DND-41 (cell line): ENCODE measurements at regions not wholly inside any gene's neighbourhood (a gene's known extent, or its start where the extent isn't known, plus 50 kb on each side); places are given as distances from the start of the nearest gene placed in this dataset.

ENCODE experiments used
- ATAC-seq: fragments of 200-7000 bp; cut with Tn5 transposase; 3 replicates; pipeline ENCODE4 v1.9.1; 2021; ENCODE audit warnings: low read depth; ENCODE audit not compliant: insufficient read depth
- DNase-seq: peaks from one replicate; pipeline ENCODE4 v3.0.0-alpha.2; 2020
- H2AFZ ChIP-seq: 2 replicates; pipeline ENCODE4 v1.6.0; 2012; ENCODE audit warnings: low read depth, low read length
- H3K27ac ChIP-seq: 2 replicates; pipeline ENCODE4 v1.5.1; 2012; ENCODE audit warnings: low read length, inconsistent platforms
- H3K27me3 ChIP-seq: fragments of 200-600 bp; sonication (generic); 2 replicates; pipeline ENCODE4 v1.6.0; 2012; ENCODE audit warnings: low read length, mild to moderate bottlenecking, inconsistent platforms; ENCODE audit not compliant: insufficient read depth, poor library complexity
- H3K36me3 ChIP-seq: 2 replicates; pipeline ENCODE4 v1.5.1; 2012; ENCODE audit warnings: low read length, inconsistent platforms; ENCODE audit not compliant: insufficient read depth
- H3K4me1 ChIP-seq: 2 replicates; pipeline ENCODE4 v1.5.1; 2012; ENCODE audit warnings: mild to moderate bottlenecking, low read length; ENCODE audit not compliant: insufficient read depth
- H3K4me2 ChIP-seq: 2 replicates; pipeline ENCODE4 v1.6.0; 2012; ENCODE audit warnings: mild to moderate bottlenecking, moderate library complexity, low read length, inconsistent platforms; ENCODE audit not compliant: insufficient read depth
- H3K4me3 ChIP-seq, 2 experiments: fragments of 200-600 bp in 1 of 2; shearing (Covaris generic) in 1 of 2; 2 replicates each; pipeline ENCODE4 v1.5.1; 2012 to 2016; ENCODE audit warnings: inconsistent platforms in 2 of 2, low read length in 2 of 2, mild to moderate bottlenecking in 2 of 2, low read depth in 1 of 2, moderate library complexity in 1 of 2
- H3K79me2 ChIP-seq: 2 replicates; pipeline ENCODE4 v1.6.0; 2012; ENCODE audit warnings: low read length, inconsistent platforms; ENCODE audit not compliant: insufficient read depth
- H3K9ac ChIP-seq: 2 replicates; pipeline ENCODE4 v1.6.0; 2012; ENCODE audit warnings: low read depth, mild to moderate bottlenecking, inconsistent platforms, low read length, moderate library complexity
- H3K9me3 ChIP-seq: 2 replicates; pipeline ENCODE4 v1.5.1; 2012; ENCODE audit warnings: low read length, moderate library complexity, mild to moderate bottlenecking, inconsistent platforms; ENCODE audit not compliant: insufficient read depth, severe bottlenecking
- H4K20me1 ChIP-seq: 2 replicates; pipeline ENCODE4 v1.6.0; 2012; ENCODE audit warnings: low read length; ENCODE audit not compliant: insufficient read depth
- EZH2 ChIP-seq: IDR thresholded peaks from 3 replicates; pipeline ENCODE4 v1.6.1; 2012; ENCODE audit warnings: borderline replicate concordance, low read depth, mild to moderate bottlenecking, moderate library complexity, low read length, inconsistent platforms; ENCODE audit not compliant: severe bottlenecking
- TF ChIP-seq, protein P1 (sequence below): IDR thresholded peaks from 2 replicates; pipeline ENCODE4 v1.5.1; 2012; ENCODE audit warnings: borderline replicate concordance, low read length, moderate library complexity, mild to moderate bottlenecking; ENCODE audit not compliant: poor library complexity, severe bottlenecking; ENCODE audit errors: extremely low read depth

DNA sequence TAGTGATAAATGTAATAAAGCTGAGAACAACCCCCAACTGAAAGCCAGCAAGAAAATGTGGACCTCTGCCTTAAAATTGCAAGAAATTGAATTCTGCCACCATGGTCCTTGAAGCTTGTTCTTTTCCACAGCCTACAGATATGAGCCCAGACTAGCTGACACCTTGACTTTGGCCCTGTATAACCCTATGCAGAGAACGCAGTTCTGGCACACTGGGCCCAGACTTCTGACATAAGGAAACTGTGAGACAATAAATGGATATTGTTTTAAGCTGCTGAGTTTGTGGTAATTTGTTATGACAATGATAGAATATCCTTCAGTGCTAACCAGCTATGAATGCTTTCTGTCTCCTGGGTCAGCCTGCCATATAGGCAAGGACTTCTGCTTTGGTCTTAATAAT lies 315.6 kb upstream of the RIOK2 start:
- H3K27ac ChIP-seq = no peak overlapping the region

DNA sequence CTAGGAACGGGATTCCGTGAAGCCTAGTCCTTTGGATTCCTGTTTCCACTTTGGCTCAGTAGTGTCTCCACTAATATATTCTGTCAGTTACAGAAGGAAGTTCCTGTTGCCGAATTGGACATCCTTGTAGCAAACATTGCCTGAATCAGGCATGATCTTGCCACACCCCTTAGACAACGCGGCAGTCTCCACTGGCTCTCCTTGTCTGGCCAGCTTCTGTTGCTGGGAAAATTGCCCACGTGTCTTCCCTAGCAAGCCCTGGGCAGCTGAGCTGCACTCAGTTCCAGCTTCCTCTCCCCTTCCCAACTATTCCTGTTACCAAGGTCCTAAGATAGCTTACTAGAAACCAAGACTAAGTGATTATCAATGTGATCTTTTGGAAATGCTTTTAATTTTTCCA lies 316.6 kb upstream of the RIOK2 start:
- no peaks in the 10 kb centered on the region for H3K36me3 ChIP-seq
- peaks cover 8% of the 10 kb centered on the region for H3K4me1 ChIP-seq
- no peaks in the 10 kb centered on the region for H3K27me3 ChIP-seq
- no peak overlapping the region for H3K27ac ChIP-seq
- H3K4me3 ChIP-seq = no peak overlapping the region
- TF ChIP-seq EZH2 = no peak
- TF ChIP-seq, protein P1, sequence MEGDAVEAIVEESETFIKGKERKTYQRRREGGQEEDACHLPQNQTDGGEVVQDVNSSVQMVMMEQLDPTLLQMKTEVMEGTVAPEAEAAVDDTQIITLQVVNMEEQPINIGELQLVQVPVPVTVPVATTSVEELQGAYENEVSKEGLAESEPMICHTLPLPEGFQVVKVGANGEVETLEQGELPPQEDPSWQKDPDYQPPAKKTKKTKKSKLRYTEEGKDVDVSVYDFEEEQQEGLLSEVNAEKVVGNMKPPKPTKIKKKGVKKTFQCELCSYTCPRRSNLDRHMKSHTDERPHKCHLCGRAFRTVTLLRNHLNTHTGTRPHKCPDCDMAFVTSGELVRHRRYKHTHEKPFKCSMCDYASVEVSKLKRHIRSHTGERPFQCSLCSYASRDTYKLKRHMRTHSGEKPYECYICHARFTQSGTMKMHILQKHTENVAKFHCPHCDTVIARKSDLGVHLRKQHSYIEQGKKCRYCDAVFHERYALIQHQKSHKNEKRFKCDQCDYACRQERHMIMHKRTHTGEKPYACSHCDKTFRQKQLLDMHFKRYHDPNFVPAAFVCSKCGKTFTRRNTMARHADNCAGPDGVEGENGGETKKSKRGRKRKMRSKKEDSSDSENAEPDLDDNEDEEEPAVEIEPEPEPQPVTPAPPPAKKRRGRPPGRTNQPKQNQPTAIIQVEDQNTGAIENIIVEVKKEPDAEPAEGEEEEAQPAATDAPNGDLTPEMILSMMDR = no peak
- no peak for DNase-seq
- no peak overlapping the region for H2AFZ ChIP-seq
- H3K79me2 ChIP-seq = no peaks in the 10 kb centered on the region
- H4K20me1 ChIP-seq = no peaks in the 10 kb centered on the region
- no peak overlapping the region for H3K9ac ChIP-seq
- ATAC-seq = no peak
- H3K4me2 ChIP-seq = no peak overlapping the region
- no peaks in the 10 kb centered on the region for H3K9me3 ChIP-seq

More for the DNA sequence above, 315.6 kb upstream of the RIOK2 start:
- Histone ChIP-seq H3K36me3 (no peaks in the 10 kb centered on the region), H3K9ac (no peak overlapping the region), H3K27me3 (no peaks in the 10 kb centered on the region), H3K9me3 (no peaks in the 10 kb centered on the region), H3K4me2 (no peak overlapping the region), H4K20me1 (no peaks in the 10 kb centered on the region), H3K4me1 (peaks cover 8% of the 10 kb centered on the region), H3K4me3 (no peak overlapping the region), H3K79me2 (no peaks in the 10 kb centered on the region), H2AFZ (no peak overlapping the region)
- ATAC-seq (no peak), DNase-seq (no peak)
- TF ChIP-seq, protein P1 = no peak

DNA sequence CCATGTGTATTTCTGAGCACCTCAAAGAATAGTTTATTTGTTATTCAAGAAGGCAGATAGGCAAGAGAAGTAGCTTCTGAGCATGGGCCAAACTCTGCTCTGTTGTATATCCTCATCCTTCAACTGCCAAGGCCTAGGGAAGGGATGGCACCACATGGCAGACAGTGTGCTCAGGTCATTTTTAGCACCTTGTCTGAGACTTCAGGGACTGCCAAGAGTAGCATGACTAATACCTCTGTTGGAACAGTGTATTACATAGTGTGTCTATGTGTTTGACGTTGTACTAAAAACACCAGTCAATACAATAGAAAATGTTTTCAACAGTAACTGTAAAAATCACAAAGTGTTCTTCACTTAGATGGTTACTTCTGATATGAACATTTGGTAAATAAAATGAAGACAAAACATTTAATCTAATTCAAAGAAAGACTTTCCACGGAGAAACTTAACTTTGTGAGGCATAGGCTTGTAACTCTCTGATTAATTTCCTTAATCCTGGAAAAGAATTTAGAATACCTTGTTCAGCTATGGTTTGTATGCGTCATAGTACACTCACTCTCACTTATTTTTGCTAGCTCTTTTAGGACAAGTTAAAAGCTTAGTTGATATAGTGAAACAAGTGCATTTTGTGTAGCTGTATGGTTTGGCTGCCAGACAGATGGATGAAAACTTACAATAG lies 318.4 kb upstream of the RIOK2 start:
- DNase-seq (no peak), ATAC-seq (no peak)
- no peaks in the 10 kb centered on the region for H3K79me2 ChIP-seq
- H3K27me3 ChIP-seq = no peaks in the 10 kb centered on the region
- H3K4me1 ChIP-seq = no peaks in the 10 kb centered on the region
- H2AFZ ChIP-seq = no peak overlapping the region
- H3K36me3 ChIP-seq = no peaks in the 10 kb centered on the region
- no peak overlapping the region for H3K27ac ChIP-seq
- H4K20me1 ChIP-seq = no peaks in the 10 kb centered on the region
- H3K9ac ChIP-seq = no peak overlapping the region
- no peak overlapping the region for H3K4me3 ChIP-seq
- H3K4me2 ChIP-seq = no peak overlapping the region
- no peaks in the 10 kb centered on the region for H3K9me3 ChIP-seq
- no peak for TF ChIP-seq EZH2
- TF ChIP-seq, protein P1 = no peak

DNA sequence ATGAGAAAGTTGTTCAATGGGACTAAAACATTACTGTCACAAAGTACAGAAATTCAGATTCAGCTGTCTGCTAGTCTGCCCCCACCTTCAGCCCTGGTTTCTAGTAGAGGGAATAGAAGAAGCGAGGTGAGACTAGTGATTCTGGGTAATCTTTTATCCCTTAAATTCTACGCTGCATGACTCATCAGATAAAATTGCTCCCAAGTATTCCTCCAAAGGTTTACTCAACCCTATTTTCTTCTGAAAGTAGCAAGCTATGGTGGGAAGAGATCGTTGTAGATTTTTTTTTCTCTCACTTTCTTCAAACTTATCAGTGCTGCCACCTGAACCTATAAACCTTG lies 318.9 kb upstream of the RIOK2 start:
- H3K4me1 ChIP-seq = no peaks in the 10 kb centered on the region
- no peak overlapping the region for H3K4me2 ChIP-seq
- no peak for TF ChIP-seq EZH2
- TF ChIP-seq, protein P1 = no peak
- H3K27me3 ChIP-seq = no peaks in the 10 kb centered on the region
- H2AFZ ChIP-seq = no peak overlapping the region
- H4K20me1 ChIP-seq = no peaks in the 10 kb centered on the region
- H3K4me3 ChIP-seq = no peak overlapping the region
- H3K9me3 ChIP-seq = no peaks in the 10 kb centered on the region
- H3K9ac ChIP-seq = no peak overlapping the region
- no peaks in the 10 kb centered on the region for H3K36me3 ChIP-seq
- no peak for ATAC-seq
- H3K27ac ChIP-seq = no peak overlapping the region
- H3K79me2 ChIP-seq = no peaks in the 10 kb centered on the region
- DNase-seq = no peak
